Esophagus (tissue), 2 donors: ENCODE measurements at regions not wholly inside any gene's neighbourhood (a gene's known extent, or its start where the extent isn't known, plus 50 kb on each side); places are given as distances from the start of the nearest gene placed in this dataset.

Experiments used
- H3K27ac ChIP-seq, 2 donors: one replicate each; pipeline ENCODE4 v1.5.1; 2013; ENCODE audit warnings: low read depth in 2 of 2, mild to moderate bottlenecking in 2 of 2, inconsistent platforms in 1 of 2, low read length in 1 of 2, moderate library complexity in 1 of 2
- H3K27me3 ChIP-seq, 2 donors: one replicate each; pipeline ENCODE4 v1.6.1; 2013; ENCODE audit warnings: low read length in 2 of 2, control low read depth in 1 of 2, mild to moderate bottlenecking in 1 of 2; ENCODE audit not compliant: insufficient read depth in 2 of 2, control insufficient read depth in 1 of 2
- H3K36me3 ChIP-seq, 2 donors: one replicate each; pipeline ENCODE4 v1.6.1; 2013; ENCODE audit warnings: low read length in 1 of 2; ENCODE audit not compliant: control insufficient read depth in 2 of 2, insufficient read depth in 2 of 2
- H3K4me1 ChIP-seq, 2 donors: one replicate each; pipeline ENCODE4 v1.6.1; 2013; ENCODE audit warnings: low read length in 1 of 2; ENCODE audit not compliant: control insufficient read depth in 2 of 2, insufficient read depth in 2 of 2
- H3K4me3 ChIP-seq, 2 donors: one replicate each; pipeline ENCODE4 v1.5.1; 2013; ENCODE audit warnings: low read length in 2 of 2, mild to moderate bottlenecking in 2 of 2, low read depth in 1 of 2, moderate library complexity in 1 of 2
- H3K9me3 ChIP-seq, 2 donors: one replicate each; pipeline ENCODE4 v1.6.1; 2013; ENCODE audit warnings: mild to moderate bottlenecking in 2 of 2, low read depth in 1 of 2, low read length in 1 of 2, moderate library complexity in 1 of 2; ENCODE audit not compliant: control insufficient read depth in 2 of 2, insufficient read depth in 1 of 2
- WGBS, 2 donors: extraction: QIAGEN DNeasy Blood & Tissue Kit; methylation state at CpG; one replicate each; pipeline ENCODE4 v1.1.7; 2013; 5-methylcytosine and 5-hydroxymethylcytosine counted together
- donor health status: healthy with polysubstance abuse.
- donor health status: Bipolar disorder and iron deficiency.

GRCh38 chr16:74080311-74080710, 216.3 kb upstream of the PSMD7 start:
- Histone ChIP-seq H3K27me3 (no peaks in the 10 kb centered on the region), H3K36me3 (no peaks in the 10 kb centered on the region), H3K9me3 (no peaks in the 10 kb centered on the region), H3K4me3 (no peak overlapping the region), H3K4me1 (no peaks in the 10 kb centered on the region), H3K27ac (no peak overlapping the region)
- 67 to 69% methylated on average over 8 of the region's 8 CpGs for WGBS, 2 donors

DNA sequence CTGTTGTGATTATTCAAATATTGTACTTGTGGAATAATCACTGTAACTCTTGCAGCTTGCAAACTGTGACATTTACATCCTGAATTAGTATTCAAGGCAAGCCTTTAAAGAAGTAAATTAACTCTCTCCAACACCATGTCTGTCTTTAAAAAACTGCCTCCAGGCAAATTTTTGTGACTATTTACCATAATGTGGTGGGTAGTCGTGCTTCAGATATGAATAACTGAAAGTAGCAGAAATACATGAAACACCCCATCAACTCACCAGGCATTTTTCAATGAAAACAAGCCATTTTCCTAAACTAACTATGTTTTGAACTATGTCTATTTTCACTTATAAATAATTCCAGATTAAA, 217.4 kb upstream of the PSMD7 start:
- Histone ChIP-seq H3K4me1 (no peaks in the 10 kb centered on the region), H3K4me3 (no peak overlapping the region), H3K27me3 (no peaks in the 10 kb centered on the region), H3K9me3 (no peaks in the 10 kb centered on the region), H3K27ac (no peak overlapping the region), H3K36me3 (no peaks in the 10 kb centered on the region)
- WGBS, 2 donors = 38 to 50% methylated on average over 1 of the region's 1 CpG

- WGBS, 2 donors = 58 to 66% methylated on average over 8 of the region's 8 CpGs
- Histone ChIP-seq H3K4me3 (no peak overlapping the region), H3K36me3 (no peaks in the 10 kb centered on the region), H3K9me3 (no peaks in the 10 kb centered on the region), H3K4me1 (no peaks in the 10 kb centered on the region), H3K27ac (no peak overlapping the region), H3K27me3 (no peaks in the 10 kb centered on the region)
Observed at GRCh38 chr16:74078511-74079231, 217.9 kb upstream of the PSMD7 start.

GRCh38 chr16:74076568-74076967, 220.0 kb upstream of the PSMD7 start:
- H3K36me3 ChIP-seq = no peaks in the 10 kb centered on the region
- H3K9me3 ChIP-seq = no peaks in the 10 kb centered on the region
- no peaks in the 10 kb centered on the region for H3K27me3 ChIP-seq
- H3K27ac ChIP-seq = no peak overlapping the region
- no peaks in the 10 kb centered on the region for H3K4me1 ChIP-seq
- whole genome bisulfite sequencing, 2 donors = 90 to 95% methylated on average over 2 of the region's 2 CpGs
- H3K4me3 ChIP-seq = no peak overlapping the region

DNA sequence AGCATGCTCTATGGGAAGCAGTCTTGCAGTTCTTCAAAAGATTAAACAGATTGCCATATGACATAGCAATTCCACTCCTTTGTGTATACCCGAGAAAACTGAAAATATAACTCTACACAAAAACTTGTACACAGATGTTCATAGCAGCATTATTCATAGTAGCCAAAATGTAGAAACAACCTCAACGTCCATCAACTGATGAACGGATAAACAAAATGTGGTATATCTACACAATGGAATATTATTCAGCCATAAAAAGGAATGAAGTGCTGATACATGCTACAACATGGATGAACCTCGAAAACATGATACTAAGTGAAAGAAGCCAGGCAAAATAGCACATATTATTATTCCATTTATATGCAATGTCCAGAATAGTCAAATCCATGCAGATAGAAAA, 221.2 kb upstream of the PSMD7 start:
- 85 to 87% methylated on average over 4 of the region's 4 CpGs for WGBS, 2 donors
- Histone ChIP-seq H3K4me3 (no peak overlapping the region), H3K27ac (no peak overlapping the region), H3K9me3 (no peaks in the 10 kb centered on the region), H3K4me1 (no peaks in the 10 kb centered on the region), H3K36me3 (no peaks in the 10 kb centered on the region), H3K27me3 (no peaks in the 10 kb centered on the region)

DNA sequence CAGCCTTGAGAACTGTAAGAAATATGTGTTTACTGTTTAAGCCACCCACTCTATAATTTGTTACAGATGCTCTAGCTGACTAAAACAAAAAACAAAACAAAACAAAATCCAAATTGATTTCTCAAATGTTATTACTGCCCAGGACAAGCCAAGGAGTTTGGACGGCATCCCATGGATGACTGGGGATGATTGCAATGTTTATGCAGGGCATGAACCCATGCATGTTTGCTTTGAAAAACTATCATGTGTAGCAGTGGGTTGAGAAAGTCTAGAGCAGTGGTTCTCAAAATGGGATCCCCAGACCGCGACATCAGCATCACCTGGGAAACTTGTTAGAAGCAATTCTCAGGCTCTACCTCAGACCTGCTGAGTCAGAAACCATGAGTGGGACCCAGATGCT, 223.2 kb upstream of the PSMD7 start:
- H3K27me3 ChIP-seq = no peaks in the 10 kb centered on the region
- 93% methylated on average over 3 of the region's 3 CpGs for WGBS, 2 donors
- no peak overlapping the region for H3K27ac ChIP-seq
- H3K4me3 ChIP-seq = no peak overlapping the region
- no peaks in the 10 kb centered on the region for H3K9me3 ChIP-seq
- no peaks in the 10 kb centered on the region for H3K4me1 ChIP-seq
- H3K36me3 ChIP-seq = no peaks in the 10 kb centered on the region

DNA sequence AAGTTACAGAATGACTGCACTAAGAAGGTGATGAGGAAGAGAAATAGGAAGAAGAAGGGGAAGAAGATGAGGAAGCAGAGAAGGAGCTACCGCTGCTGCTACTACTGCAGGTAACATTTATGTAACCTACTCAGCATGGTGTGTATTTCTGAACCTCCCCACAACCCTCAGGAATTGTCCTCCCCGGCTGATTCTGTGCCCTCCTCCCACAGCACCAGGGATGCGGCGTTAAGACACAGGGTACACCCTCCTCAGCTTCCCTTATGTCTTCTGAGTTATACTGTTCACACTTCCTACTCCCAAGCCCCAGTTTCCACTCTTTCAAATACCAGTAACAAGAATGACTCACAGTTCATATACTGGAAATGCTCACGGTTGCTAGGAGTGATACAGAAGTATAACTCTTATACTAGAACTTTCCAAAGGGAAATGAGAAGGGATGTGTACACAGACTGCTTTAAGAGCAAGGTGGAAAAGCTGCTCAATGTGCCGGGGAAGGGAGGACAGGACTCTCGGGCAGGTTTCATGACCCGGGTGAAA, 224.5 kb upstream of the PSMD7 start:
- WGBS, 2 donors = 77 to 80% methylated on average over 8 of the region's 8 CpGs
- H3K9me3 ChIP-seq = no peaks in the 10 kb centered on the region
- no peaks in the 10 kb centered on the region for H3K27me3 ChIP-seq
- no peak overlapping the region for H3K4me3 ChIP-seq
- no peaks in the 10 kb centered on the region for H3K36me3 ChIP-seq
- H3K27ac ChIP-seq = no peak overlapping the region
- no peaks in the 10 kb centered on the region for H3K4me1 ChIP-seq

DNA sequence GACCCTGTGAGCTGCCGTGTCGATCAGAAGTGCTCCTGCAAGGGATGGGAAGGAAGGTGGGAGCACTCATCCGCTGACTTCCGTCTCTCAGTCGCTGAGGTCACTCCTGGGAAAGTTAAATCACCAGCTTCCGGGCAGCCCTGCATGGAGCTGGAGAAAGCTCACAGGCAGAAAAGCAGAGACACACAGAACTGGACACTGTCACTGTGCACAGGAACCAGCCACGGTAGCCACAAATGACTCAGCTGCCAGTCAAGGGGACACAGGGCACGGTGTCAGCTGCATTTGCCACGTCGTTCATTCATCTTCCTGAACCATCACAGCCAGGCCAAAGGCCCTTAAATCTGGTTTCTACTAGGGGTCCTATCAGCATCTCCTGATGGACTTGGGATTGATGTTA, 226.4 kb upstream of the PSMD7 start:
- Histone ChIP-seq H3K4me3 (no peak overlapping the region), H3K27me3 (no peaks in the 10 kb centered on the region), H3K27ac (no peak overlapping the region), H3K9me3 (no peaks in the 10 kb centered on the region), H3K4me1 (no peaks in the 10 kb centered on the region), H3K36me3 (no peaks in the 10 kb centered on the region)
- 75 to 83% methylated on average over 10 of the region's 10 CpGs for WGBS, 2 donors

- no peak overlapping the region for H3K27ac ChIP-seq
- no peaks in the 10 kb centered on the region for H3K4me1 ChIP-seq
- no peaks in the 10 kb centered on the region for H3K36me3 ChIP-seq
- no peak overlapping the region for H3K4me3 ChIP-seq
- no peaks in the 10 kb centered on the region for H3K27me3 ChIP-seq
- WGBS, 2 donors = 39 to 43% methylated on average over 5 of the region's 5 CpGs
- H3K9me3 ChIP-seq = no peaks in the 10 kb centered on the region
Observed at GRCh38 chr16:74064120-74064735, 232.4 kb upstream of the PSMD7 start.

GRCh38 chr16:74053826-74054225, 242.8 kb upstream of the PSMD7 start:
- Histone ChIP-seq H3K4me1 (no peaks in the 10 kb centered on the region), H3K9me3 (peaks cover 0 to 2% of the 10 kb centered on the region in 2 donors), H3K4me3 (no peak overlapping the region), H3K27ac (no peak overlapping the region), H3K27me3 (no peaks in the 10 kb centered on the region), H3K36me3 (no peaks in the 10 kb centered on the region)
- 50 to 58% methylated on average over 4 of the region's 4 CpGs for WGBS, 2 donors
